ENCODE measurements at regions not wholly inside any gene's neighbourhood (a gene's known extent, or its start where the extent isn't known, plus 50 kb on each side); places are given as distances from the start of the nearest gene placed in this dataset.

GRCh38 chr2:225207471-225207870 lies 165.2 kb upstream of the DOCK10 start:
- no peaks in the 10 kb centered on the region for H3K27me3 Mint-ChIP-seq (ENCODE audit: unreplicated experiment)
- no peak for DNase-seq (ENCODE audit: extremely low spot score, unreplicated experiment)
- H3K27ac Mint-ChIP-seq (ENCODE audit: unreplicated experiment), result no peak overlapping the region
- H3K4me1 Mint-ChIP-seq (ENCODE audit: unreplicated experiment), result no peaks in the 10 kb centered on the region
- no peak overlapping the region for H3K4me3 Mint-ChIP-seq (ENCODE audit: unreplicated experiment)
- peaks cover 1% of the 10 kb centered on the region for H3K36me3 Mint-ChIP-seq (ENCODE audit: unreplicated experiment)
- no peak for TF ChIP-seq CTCF (IDR thresholded peaks at IDR 0.05)
- peaks cover 3% of the 10 kb centered on the region for H3K9me3 Mint-ChIP-seq (ENCODE audit: unreplicated experiment)

GRCh38 chr2:225207043-225207442 lies 164.8 kb upstream of the DOCK10 start:
- Mint-ChIP-seq H3K36me3 (ENCODE audit: unreplicated experiment) (peaks cover 1% of the 10 kb centered on the region), H3K9me3 (ENCODE audit: unreplicated experiment) (peaks cover 3% of the 10 kb centered on the region), H3K27ac (ENCODE audit: unreplicated experiment) (no peak overlapping the region), H3K4me3 (ENCODE audit: unreplicated experiment) (no peak overlapping the region), H3K4me1 (ENCODE audit: unreplicated experiment) (no peaks in the 10 kb centered on the region), H3K27me3 (ENCODE audit: unreplicated experiment) (no peaks in the 10 kb centered on the region)
- no peak for DNase-seq (ENCODE audit: extremely low spot score, unreplicated experiment)
- no peak for TF ChIP-seq CTCF (IDR thresholded peaks at IDR 0.05)

- Mint-ChIP-seq H3K4me3 (ENCODE audit: unreplicated experiment) (no peak overlapping the region), H3K27me3 (ENCODE audit: unreplicated experiment) (no peaks in the 10 kb centered on the region), H3K36me3 (ENCODE audit: unreplicated experiment) (no peaks in the 10 kb centered on the region), H3K4me1 (ENCODE audit: unreplicated experiment) (peaks cover 22% of the 10 kb centered on the region), H3K27ac (ENCODE audit: unreplicated experiment) (no peak overlapping the region), H3K9me3 (ENCODE audit: unreplicated experiment) (no peaks in the 10 kb centered on the region)
- DNase-seq (ENCODE audit: extremely low spot score, unreplicated experiment), result no peak
- TF ChIP-seq CTCF (IDR thresholded peaks at IDR 0.05), result no peak
Measured at GRCh38 chr2:225196579-225196978, 154.3 kb upstream of the DOCK10 start.

- Mint-ChIP-seq H3K9me3 (ENCODE audit: unreplicated experiment) (no peaks in the 10 kb centered on the region), H3K27me3 (ENCODE audit: unreplicated experiment) (no peaks in the 10 kb centered on the region), H3K4me3 (ENCODE audit: unreplicated experiment) (no peak overlapping the region), H3K36me3 (ENCODE audit: unreplicated experiment) (no peaks in the 10 kb centered on the region), H3K27ac (ENCODE audit: unreplicated experiment) (no peak overlapping the region), H3K4me1 (ENCODE audit: unreplicated experiment) (peaks cover 27% of the 10 kb centered on the region)
- no peak for DNase-seq (ENCODE audit: extremely low spot score, unreplicated experiment)
- TF ChIP-seq CTCF (IDR thresholded peaks at IDR 0.05), result no peak
Measured at GRCh38 chr2:225192869-225193268, 150.6 kb upstream of the DOCK10 start.

GRCh38 chr2:225190987-225191386 lies 148.7 kb upstream of the DOCK10 start:
- Mint-ChIP-seq H3K4me3 (ENCODE audit: unreplicated experiment) (no peak overlapping the region), H3K9me3 (ENCODE audit: unreplicated experiment) (no peaks in the 10 kb centered on the region), H3K27ac (ENCODE audit: unreplicated experiment) (no peak overlapping the region), H3K36me3 (ENCODE audit: unreplicated experiment) (no peaks in the 10 kb centered on the region), H3K27me3 (ENCODE audit: unreplicated experiment) (no peaks in the 10 kb centered on the region), H3K4me1 (ENCODE audit: unreplicated experiment) (peaks cover 19% of the 10 kb centered on the region)
- DNase-seq (ENCODE audit: extremely low spot score, unreplicated experiment), result no peak
- no peak for TF ChIP-seq CTCF (IDR thresholded peaks at IDR 0.05)

All from osteocyte (in vitro differentiated cells).